Endothelial cell of umbilical vein (primary cell): ENCODE measurements at regions not wholly inside any gene's neighbourhood (a gene's known extent, or its start where the extent isn't known, plus 50 kb on each side); places are given as distances from the start of the nearest gene placed in this dataset.

ENCODE experiments used
- BruUV-seq: library from RNA; stranded (reverse); fragments of 400-500 nt; replicated peaks from 2 replicates; lab custom pipeline; 2021; lab: Mats Ljungman, UMichigan
- CTCF ChIA-PET: fragments of 300-600, 350-600 bp; sonication (Branson Sonifier 250); formaldehyde crosslinking; loops from one replicate; lab custom pipeline; 2021; ENCODE audit warnings: antibody characterized with exemption, inconsistent platforms; lab: Charles Lee
- POLR2A ChIA-PET: fragments of 300-600, 350-600 bp; sonication (Branson Sonifier 250); formaldehyde crosslinking; loops from one replicate; lab custom pipeline; 2021; ENCODE audit warnings: antibody characterized with exemption, inconsistent platforms; lab: Charles Lee
- DNase-seq: peaks from one replicate; pipeline ENCODE4 v3.0.0-alpha.2; 2011; ENCODE audit warnings: low read depth, low spot score
- FAIRE-seq: peaks from 2 replicates; lab custom pipeline; 2011; peaks lifted over from hg19 to GRCh38; lab: Jason Lieb, UNC
- H2AFZ ChIP-seq: 2 replicates; pipeline ENCODE4 v1.6.0; 2012; ENCODE audit warnings: low read depth, low read length, control low read depth, inconsistent platforms
- H3K27ac ChIP-seq: 2 replicates; pipeline ENCODE4 v1.5.1; 2011; ENCODE audit warnings: low read depth, mild to moderate bottlenecking, control low read depth, low read length, moderate library complexity; ENCODE audit not compliant: insufficient read depth
- H3K27me3 ChIP-seq, 2 experiments: 2 replicates each; pipeline versions ENCODE4 v1.6.0 to v1.6.1; 2011; ENCODE audit warnings: low read length in 2 of 2, mixed read lengths in 1 of 2; ENCODE audit not compliant: control insufficient read depth in 2 of 2, insufficient read depth in 2 of 2
- H3K36me3 ChIP-seq, 2 experiments: 2 replicates in 1 of 2; 3 replicates in 1 of 2; pipeline ENCODE4 v1.5.1; 2011; ENCODE audit warnings: low read length in 2 of 2, mild to moderate bottlenecking in 1 of 2, moderate library complexity in 1 of 2; ENCODE audit not compliant: control insufficient read depth in 2 of 2, insufficient read depth in 2 of 2; ENCODE audit errors: extremely low read depth in 1 of 2
- H3K4me1 ChIP-seq: 3 replicates; pipeline ENCODE4 v1.5.1; 2011; ENCODE audit warnings: mild to moderate bottlenecking, low read length; ENCODE audit not compliant: control insufficient read depth, insufficient read depth; ENCODE audit errors: extremely low read depth
- H3K4me2 ChIP-seq: 2 replicates; pipeline ENCODE4 v1.6.1; 2011; ENCODE audit warnings: low read length, control low read depth, mixed read lengths; ENCODE audit not compliant: insufficient read depth
- H3K4me3 ChIP-seq, 3 experiments: fragments of 200-600 bp in 1 of 3; sonication (generic), shearing (Covaris generic) in 1 of 3; replicated peaks in 1 of 3; 2 replicates each; pipeline ENCODE4 v1.5.1; 2011 to 2016; ENCODE audit warnings: control low read depth in 3 of 3, low read length in 3 of 3, mild to moderate bottlenecking in 2 of 3, inconsistent platforms in 1 of 3, low read depth in 1 of 3, moderate library complexity in 1 of 3; ENCODE audit not compliant: insufficient read depth in 1 of 3
- H3K79me2 ChIP-seq: 2 replicates; pipeline ENCODE4 v1.6.0; 2012; ENCODE audit warnings: low read length, inconsistent platforms; ENCODE audit not compliant: control insufficient read depth, insufficient read depth
- H3K9ac ChIP-seq: replicated peaks from 2 replicates; pipeline ENCODE3; 2011; ENCODE audit warnings: low read length, control low read depth; ENCODE audit not compliant: insufficient read depth; ENCODE audit errors: extremely low read depth
- H3K9me1 ChIP-seq: replicated peaks from 3 replicates; pipeline ENCODE4 v1.6.0; 2011; ENCODE audit warnings: mild to moderate bottlenecking, low read length; ENCODE audit not compliant: control insufficient read depth, insufficient read depth; ENCODE audit errors: extremely low read depth
- H3K9me3 ChIP-seq: replicated peaks from 2 replicates; pipeline ENCODE4 v1.5.1; 2012; ENCODE audit warnings: low read length, inconsistent platforms; ENCODE audit not compliant: control insufficient read depth, insufficient read depth
- H4K20me1 ChIP-seq: replicated peaks from 2 replicates; pipeline ENCODE3; 2011; ENCODE audit warnings: mild to moderate bottlenecking, low read length; ENCODE audit not compliant: control insufficient read depth, insufficient read depth; ENCODE audit errors: extremely low read depth
- EZH2 ChIP-seq: IDR thresholded peaks from 2 replicates; pipeline ENCODE4 v1.6.1; 2012; ENCODE audit warnings: borderline replicate concordance, low read depth, mild to moderate bottlenecking, moderate library complexity, low read length, inconsistent platforms; ENCODE audit not compliant: severe bottlenecking
- FOS ChIP-seq: IDR thresholded peaks from 2 replicates; pipeline ENCODE4 v1.6.1; 2011; ENCODE audit warnings: mild to moderate bottlenecking, low read length, moderate library complexity, borderline replicate concordance; ENCODE audit not compliant: insufficient read depth
- GATA2 ChIP-seq: IDR thresholded peaks from 2 replicates; pipeline ENCODE4 v1.7.0; 2011; ENCODE audit warnings: low read depth, mild to moderate bottlenecking, moderate library complexity, mixed read lengths, low read length; ENCODE audit not compliant: insufficient read length, insufficient read depth
- JUN ChIP-seq: IDR thresholded peaks from 2 replicates; pipeline ENCODE4 v1.6.1; 2011; ENCODE audit warnings: borderline replicate concordance, low read depth; ENCODE audit not compliant: insufficient read length, insufficient read depth
- POLR2A ChIP-seq: IDR thresholded peaks from 2 replicates; pipeline ENCODE4 v1.6.1; 2012; ENCODE audit warnings: low read depth, mild to moderate bottlenecking, control low read depth, low read length
- POLR2AphosphoS5 ChIP-seq: IDR thresholded peaks from 2 replicates; pipeline ENCODE4 v1.6.1; 2012; ENCODE audit warnings: low read depth, mild to moderate bottlenecking, control low read depth, low read length, moderate library complexity; ENCODE audit not compliant: insufficient read depth
- dilution Hi-C: fragments of 300-500 bp; cut with MboI; formaldehyde crosslinking; loops from one replicate; pipeline ENCODE4 v1.15.0; 2019; ENCODE audit warnings: low sequenced_read_pairs; ENCODE audit not compliant: extremely low pct_ligation_motif_present
- intact Hi-C: fragments of 100-400 bp; cut with micrococcal nuclease; formaldehyde crosslinking; loops from one replicate; pipeline ENCODE4 v1.10.0; 2022
- TF ChIP-seq, protein P1 (sequence below), 2 donors: IDR thresholded peaks; 1 replicate in 1 of 2; 2 replicates in 1 of 2; pipeline ENCODE4 v1.5.1; 2011; ENCODE audit warnings: low read length in 2 of 2, mild to moderate bottlenecking in 2 of 2, moderate library complexity in 2 of 2, control low read depth in 1 of 2, inconsistent platforms in 1 of 2, low read depth in 1 of 2; ENCODE audit not compliant: insufficient read depth in 1 of 2; ENCODE audit errors: extremely low read depth in 1 of 2
- TF ChIP-seq, protein P2 (sequence below): IDR thresholded peaks from 2 replicates; pipeline ENCODE4 v1.6.1; 2011; ENCODE audit not compliant: insufficient read depth, insufficient read length

DNA sequence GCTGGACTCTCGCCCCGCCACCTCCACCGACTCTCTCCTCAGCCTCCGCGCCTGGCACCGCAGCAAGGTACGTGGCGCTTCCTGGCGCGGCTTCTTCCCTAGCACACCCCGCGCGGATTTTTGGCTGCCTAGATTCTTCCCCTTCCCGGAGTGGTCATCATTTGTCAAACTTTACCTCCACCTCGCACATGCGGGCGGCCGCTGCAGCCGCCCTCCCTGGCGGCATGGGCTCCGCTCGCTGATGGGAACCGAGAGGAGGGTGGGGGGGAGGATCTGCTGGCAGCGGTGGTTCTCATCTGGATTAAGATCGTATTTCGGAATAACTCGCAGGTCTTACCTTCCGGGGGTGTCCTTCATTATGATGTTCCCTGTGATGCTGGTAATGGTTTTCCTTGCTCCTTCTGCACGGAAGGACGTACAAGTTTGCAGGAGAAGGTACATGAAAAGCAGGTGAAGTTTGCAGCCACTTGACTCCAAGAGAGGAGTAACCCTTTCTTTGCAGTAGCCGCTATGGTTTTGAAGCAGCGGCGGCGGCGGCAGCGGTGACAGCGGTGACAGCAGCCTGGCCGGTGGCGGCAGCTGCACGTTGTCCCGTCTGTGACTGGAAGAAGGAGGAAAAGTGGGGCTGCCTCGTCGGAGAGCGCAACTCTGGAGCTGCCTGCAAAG is 2183.9 kb upstream of the TENM3 start:
- ChIA-PET POLR2A (no interaction called here), CTCF (no interaction called here)
- dilution Hi-C loops (no loop called here), intact Hi-C loops (no loop called here)
- no peak for DNase-seq
- Histone ChIP-seq H3K27me3 (peaks cover 12 to 30% of the 10 kb centered on the region in 2 experiments), H4K20me1 (no peaks in the 10 kb centered on the region), H3K9me3 (no peaks in the 10 kb centered on the region), H3K4me2 (peak overlapping the region; percentile 17), H3K9ac (no peak overlapping the region), H3K9me1 (no peaks in the 10 kb centered on the region), H3K27ac (no peak overlapping the region), H3K79me2 (no peaks in the 10 kb centered on the region), H3K4me1 (no peaks in the 10 kb centered on the region), H2AFZ (no peak overlapping the region), H3K4me3 (peak overlapping the region in 1 of 3 experiments; percentile 32), H3K36me3 (no peaks in the 10 kb centered on the region)
- peak; percentile 45 for TF ChIP-seq EZH2
- TF ChIP-seq, protein P1, sequence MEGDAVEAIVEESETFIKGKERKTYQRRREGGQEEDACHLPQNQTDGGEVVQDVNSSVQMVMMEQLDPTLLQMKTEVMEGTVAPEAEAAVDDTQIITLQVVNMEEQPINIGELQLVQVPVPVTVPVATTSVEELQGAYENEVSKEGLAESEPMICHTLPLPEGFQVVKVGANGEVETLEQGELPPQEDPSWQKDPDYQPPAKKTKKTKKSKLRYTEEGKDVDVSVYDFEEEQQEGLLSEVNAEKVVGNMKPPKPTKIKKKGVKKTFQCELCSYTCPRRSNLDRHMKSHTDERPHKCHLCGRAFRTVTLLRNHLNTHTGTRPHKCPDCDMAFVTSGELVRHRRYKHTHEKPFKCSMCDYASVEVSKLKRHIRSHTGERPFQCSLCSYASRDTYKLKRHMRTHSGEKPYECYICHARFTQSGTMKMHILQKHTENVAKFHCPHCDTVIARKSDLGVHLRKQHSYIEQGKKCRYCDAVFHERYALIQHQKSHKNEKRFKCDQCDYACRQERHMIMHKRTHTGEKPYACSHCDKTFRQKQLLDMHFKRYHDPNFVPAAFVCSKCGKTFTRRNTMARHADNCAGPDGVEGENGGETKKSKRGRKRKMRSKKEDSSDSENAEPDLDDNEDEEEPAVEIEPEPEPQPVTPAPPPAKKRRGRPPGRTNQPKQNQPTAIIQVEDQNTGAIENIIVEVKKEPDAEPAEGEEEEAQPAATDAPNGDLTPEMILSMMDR (IDR thresholded peaks at IDR 0.05; ENCODE audit: extremely low read depth in 1 of 2, insufficient read depth in 1 of 2, low read depth in 1 of 2, low read length in 2 of 2) = no peak
- TF ChIP-seq FOS = no peak
- TF ChIP-seq GATA2 = no peak
- TF ChIP-seq, protein P2, sequence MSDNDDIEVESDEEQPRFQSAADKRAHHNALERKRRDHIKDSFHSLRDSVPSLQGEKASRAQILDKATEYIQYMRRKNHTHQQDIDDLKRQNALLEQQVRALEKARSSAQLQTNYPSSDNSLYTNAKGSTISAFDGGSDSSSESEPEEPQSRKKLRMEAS = no peak
- TF ChIP-seq POLR2A = no peak
- TF ChIP-seq JUN = no peak
- TF ChIP-seq POLR2AphosphoS5 = no peak
- no peak for FAIRE-seq
- BruUV-seq = no TSS peak
